HepG2 (cell line): ENCODE measurements at regions not wholly inside any gene's neighbourhood (a gene's known extent, or its start where the extent isn't known, plus 50 kb on each side); places are given as distances from the start of the nearest gene placed in this dataset.

Source experiments
- ATAC-seq: fragments of 200-7000 bp; cut with Tn5 transposase; 3 replicates; pipeline ENCODE4 v1.9.1; 2020; ENCODE audit warnings: mild to moderate bottlenecking, moderate library complexity
- BruUV-seq: library from RNA; stranded (reverse); fragments of 400-500 nt; replicated peaks from 2 replicates; lab custom pipeline; 2021; lab: Mats Ljungman, UMichigan
- CTCF ChIA-PET: fragments of 300-600 bp; formaldehyde crosslinking; extraction: SDS; loops from one replicate; lab custom pipeline; 2021; ENCODE audit warnings: low total read pairs, inconsistent platforms, low intra/inter-chr PET ratio; lab: Yijun Ruan, JAX
- POLR2A ChIA-PET: fragments of 350-600 bp; sonication (Branson Sonifier 250); formaldehyde crosslinking; loops from one replicate; lab custom pipeline; 2020; ENCODE audit warnings: antibody characterized with exemption, inconsistent platforms; lab: Yijun Ruan, JAX
- DNase-seq: peaks from one replicate; pipeline ENCODE4 v3.0.0-alpha.2; 2015; ENCODE audit warnings: low spot score
- FAIRE-seq: peaks from 3 replicates; lab custom pipeline; 2011; peaks lifted over from hg19 to GRCh38; lab: Jason Lieb, UNC
- H2AFZ ChIP-seq: one replicate; pipeline ENCODE4 v1.6.1; 2011; ENCODE audit warnings: low read length, inconsistent platforms
- H3K27ac ChIP-seq: fragments of 300-600 bp; 3 replicates; pipeline ENCODE4 v1.8.0; 2011; ENCODE audit warnings: mixed run types, mild to moderate bottlenecking, mixed read lengths, low read length, inconsistent platforms; ENCODE audit not compliant: insufficient read depth; ENCODE audit errors: extremely low read length
- H3K27me3 ChIP-seq, 2 experiments: fragments of 200-600 bp in 1 of 2; 2 replicates in 1 of 2; 3 replicates in 1 of 2; pipeline versions ENCODE4 v1.6.0 to v1.8.0; 2011; ENCODE audit warnings: low read length in 2 of 2, mild to moderate bottlenecking in 2 of 2, moderate library complexity in 2 of 2, inconsistent platforms in 1 of 2; ENCODE audit not compliant: insufficient read depth in 2 of 2, control insufficient read depth in 1 of 2
- H3K36me3 ChIP-seq, 2 experiments: fragments of 200-600 bp in 1 of 2; replicated peaks in 1 of 2; 2 replicates in 1 of 2; 3 replicates in 1 of 2; pipeline versions ENCODE4 v1.5.1 to v1.8.0; 2011; ENCODE audit warnings: low read length in 2 of 2, inconsistent platforms in 1 of 2; ENCODE audit not compliant: insufficient read depth in 2 of 2, control insufficient read depth in 1 of 2
- H3K4me1 ChIP-seq: 2 replicates; pipeline ENCODE4 v1.5.1; 2012; ENCODE audit warnings: low read length, inconsistent platforms; ENCODE audit not compliant: insufficient read depth
- H3K4me2 ChIP-seq: 2 replicates; pipeline ENCODE4 v1.6.0; 2011; ENCODE audit warnings: low read depth, low read length, inconsistent platforms
- H3K4me3 ChIP-seq, 3 experiments: fragments of 200-600 bp in 1 of 3; sonication (generic), shearing (Covaris generic) in 1 of 3; replicated peaks in 1 of 3; 2 replicates each; pipeline ENCODE4 v1.5.1; 2011 to 2016; ENCODE audit warnings: low read length in 3 of 3, inconsistent platforms in 2 of 3, low read depth in 2 of 3, mild to moderate bottlenecking in 2 of 3, control low read depth in 1 of 3, mixed read lengths in 1 of 3; ENCODE audit not compliant: insufficient read depth in 1 of 3
- H3K79me2 ChIP-seq: one replicate; pipeline ENCODE4 v1.6.1; 2011; ENCODE audit warnings: low read length, inconsistent platforms; ENCODE audit not compliant: insufficient read depth
- H3K9ac ChIP-seq: 2 replicates; pipeline ENCODE4 v1.6.0; 2011; ENCODE audit warnings: mild to moderate bottlenecking, low read depth, low read length, inconsistent platforms; ENCODE audit not compliant: insufficient read depth
- H3K9me3 ChIP-seq: 2 replicates; pipeline ENCODE4 v1.5.1; 2012; ENCODE audit warnings: mild to moderate bottlenecking, low read length
- H4K20me1 ChIP-seq: 2 replicates; pipeline ENCODE4 v1.6.0; 2011; ENCODE audit warnings: inconsistent platforms, mild to moderate bottlenecking, low read length, moderate library complexity; ENCODE audit not compliant: insufficient read depth
- CTCF ChIP-seq: sonication (generic); formaldehyde crosslinking; IDR thresholded peaks from 2 replicates; pipeline ENCODE4 v1.5.0; 2020; ENCODE audit warnings: mild to moderate bottlenecking, missing genetic modification reagents, moderate library complexity
- DR1 ChIP-seq: sonication (generic); formaldehyde crosslinking; IDR thresholded peaks from 2 replicates; pipeline ENCODE4 v1.8.0; 2021; ENCODE audit warnings: mild to moderate bottlenecking, missing genetic modification reagents, inconsistent platforms
- LRRFIP1 ChIP-seq: sonication (generic); formaldehyde crosslinking; conservative IDR thresholded peaks from 2 replicates; pipeline ENCODE4 v1.4.0; 2020; ENCODE audit warnings: missing genetic modification reagents
- MIER3 ChIP-seq: IDR thresholded peaks from 2 replicates; pipeline ENCODE4 v1.6.1; 2016; ENCODE audit warnings: missing compliant biosample characterization, borderline replicate concordance
- NFYB ChIP-seq: sonication (generic); formaldehyde crosslinking; IDR thresholded peaks from 2 replicates; pipeline ENCODE4 v1.4.0; 2020; ENCODE audit warnings: missing genetic modification reagents
- PRDM15 ChIP-seq: sonication (generic); formaldehyde crosslinking; IDR thresholded peaks from 2 replicates; pipeline ENCODE4 v1.4.0; 2020; ENCODE audit warnings: missing genetic modification reagents
- RBM39 ChIP-seq: fragments of 200-400 bp; formaldehyde crosslinking; IDR thresholded peaks from one replicate; pipeline ENCODE4 v1.6.1; 2018; ENCODE audit warnings: antibody characterized with exemption, mild to moderate bottlenecking, low read depth, low read length; ENCODE audit not compliant: poor library complexity, severe bottlenecking
- SIX1 ChIP-seq: sonication (generic); formaldehyde crosslinking; IDR thresholded peaks from 2 replicates; pipeline ENCODE4 v1.4.0; 2020; ENCODE audit warnings: missing genetic modification reagents, borderline replicate concordance
- SOX6 ChIP-seq, 2 experiments: fragments of 450-650 bp in 1 of 2; sonication (generic) in 1 of 2; formaldehyde crosslinking in 1 of 2; IDR thresholded peaks; 2 replicates each; pipeline versions ENCODE4 v1.4.0 to v1.6.1; 2017 to 2020; ENCODE audit warnings: antibody characterized with exemption in 1 of 2, mild to moderate bottlenecking in 1 of 2, missing genetic modification reagents in 1 of 2
- ZNF251 ChIP-seq: sonication (generic); formaldehyde crosslinking; IDR thresholded peaks from 2 replicates; pipeline ENCODE4 v1.9.0; 2021; ENCODE audit warnings: mild to moderate bottlenecking, missing genetic modification reagents
- ZNF441 ChIP-seq: sonication (generic); formaldehyde crosslinking; IDR thresholded peaks from 2 replicates; pipeline ENCODE4 v1.7.0; 2021; ENCODE audit warnings: missing genetic modification reagents, borderline replicate concordance
- ZNF564 ChIP-seq: sonication (generic); formaldehyde crosslinking; IDR thresholded peaks from 2 replicates; pipeline ENCODE4 v1.8.1; 2023; ENCODE audit warnings: mild to moderate bottlenecking, missing genetic modification reagents
- WGBS: methylation state at CpG from one replicate; pipeline ENCODE4 v1.1.6; 2017; ENCODE audit warnings: low lambda C conversion rate; 5-methylcytosine and 5-hydroxymethylcytosine counted together
- in situ Hi-C: cut with HindIII; loops from 2 replicates; pipeline ENCODE4 v1.10.0; 2017; ENCODE audit warnings: low pct_unique_long_range_greater_than_20kb; ENCODE audit not compliant: extremely low pct_ligation_motif_present
- intact Hi-C: fragments of 100-400 bp; cut with micrococcal nuclease; formaldehyde crosslinking; loops from one replicate; pipeline ENCODE4 v1.10.0; 2022; ENCODE audit not compliant: unreplicated experiment

GRCh38 chr4:131052646-131053045 is 1956.7 kb downstream of the C4orf33 start (continued):
- TF ChIP-seq SOX6 (IDR thresholded peaks at IDR 0.05) (no peak), SOX6 (CRISPR knock-in tag; IDR thresholded peaks at IDR 0.05) (no peak), MIER3 (CRISPR knock-in tag) (no peak), PRDM15 (CRISPR knock-in tag) (no peak), SIX1 (no peak), ZNF441 (CRISPR knock-in tag) (no peak), RBM39 (no peak)

- H3K27me3 ChIP-seq, result no peaks in the 10 kb centered on the region
- CTCF ChIA-PET, result no interaction called here
- in situ Hi-C loops (no loop called here), intact Hi-C loops (no loop called here)
- ATAC-seq (no peak), FAIRE-seq (no peak), DNase-seq (no peak)
- no peaks in the 10 kb centered on the region for H3K4me1 ChIP-seq
- no peaks in the 10 kb centered on the region for H3K36me3 ChIP-seq
- no peak overlapping the region for H3K27ac ChIP-seq
- no peak overlapping the region for H2AFZ ChIP-seq
- no peak overlapping the region for H3K4me3 ChIP-seq
- WGBS, result 41% methylated on average over 8 of the region's 8 CpGs
- POLR2A ChIA-PET, result no interaction called here
- H3K4me2 ChIP-seq, result no peak overlapping the region
- H3K79me2 ChIP-seq, result no peaks in the 10 kb centered on the region
- no peak overlapping the region for H3K9ac ChIP-seq
- no peak for TF ChIP-seq LRRFIP1 (CRISPR knock-in tag)
- TF ChIP-seq NFYB (CRISPR knock-in tag), result no peak
- TF ChIP-seq ZNF251 (CRISPR knock-in tag), result no peak
- TF ChIP-seq CTCF (CRISPR knock-in tag), result 0 out of 2 replicates have a peak, but pooled peaks have one; percentile 8
- no peak for TF ChIP-seq DR1 (CRISPR knock-in tag)
- TF ChIP-seq ZNF564 (CRISPR knock-in tag), result no peak
- H4K20me1 ChIP-seq, result no peaks in the 10 kb centered on the region
- H3K9me3 ChIP-seq, result no peaks in the 10 kb centered on the region
- no TSS peak for BruUV-seq
Measured at GRCh38 chr4:131054489-131055019, 1958.6 kb downstream of the C4orf33 start.
